Esophagus muscularis mucosa (tissue), 4 donors: ENCODE measurements at regions not wholly inside any gene's neighbourhood (a gene's known extent, or its start where the extent isn't known, plus 50 kb on each side); places are given as distances from the start of the nearest gene placed in this dataset.

Experiments used
- EP300 ChIP-seq: sonication (generic); formaldehyde crosslinking; IDR thresholded peaks from one replicate; pipeline ENCODE4 v1.6.1; 2017; ENCODE audit warnings: antibody characterized with exemption
- POLR2A ChIP-seq: fragments of 450-650 bp; IDR thresholded peaks from one replicate; pipeline ENCODE4 v1.6.1; 2017; ENCODE audit warnings: antibody characterized with exemption, moderate library complexity, mild to moderate bottlenecking, low read depth
- TF ChIP-seq, protein P1 (sequence below), 3 experiments: fragments of 200-600 bp in 2 of 3; fragments of 450-650 bp in 1 of 3; sonication (generic) in 2 of 3; IDR thresholded peaks; one replicate each; pipeline ENCODE4 v1.5.1; 2017 to 2019; ENCODE audit warnings: antibody characterized with exemption in 3 of 3, mild to moderate bottlenecking in 2 of 3, moderate library complexity in 1 of 3

DNA sequence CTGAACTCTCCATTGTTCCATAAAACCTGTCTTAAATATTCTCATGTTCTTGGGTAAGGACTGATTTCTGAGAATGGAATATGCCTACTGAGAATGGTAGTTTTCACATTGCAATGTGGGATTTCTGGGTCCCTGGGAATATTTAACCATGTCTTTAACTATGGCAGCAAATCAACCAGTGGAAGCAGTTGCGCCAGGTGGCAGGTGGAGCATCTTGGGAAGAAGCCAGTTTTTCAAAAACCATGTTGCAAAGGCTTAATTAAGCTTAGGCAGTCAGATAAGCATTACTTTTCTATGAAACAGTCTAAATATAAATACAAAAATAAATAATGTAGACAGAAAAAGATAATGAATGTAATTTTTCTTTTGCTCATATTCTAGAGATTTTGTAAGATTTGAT lies 448.1 kb downstream of the ADAMTS20 start:
- TF ChIP-seq POLR2A (no peak), EP300 (no peak)
- TF ChIP-seq, protein P1, sequence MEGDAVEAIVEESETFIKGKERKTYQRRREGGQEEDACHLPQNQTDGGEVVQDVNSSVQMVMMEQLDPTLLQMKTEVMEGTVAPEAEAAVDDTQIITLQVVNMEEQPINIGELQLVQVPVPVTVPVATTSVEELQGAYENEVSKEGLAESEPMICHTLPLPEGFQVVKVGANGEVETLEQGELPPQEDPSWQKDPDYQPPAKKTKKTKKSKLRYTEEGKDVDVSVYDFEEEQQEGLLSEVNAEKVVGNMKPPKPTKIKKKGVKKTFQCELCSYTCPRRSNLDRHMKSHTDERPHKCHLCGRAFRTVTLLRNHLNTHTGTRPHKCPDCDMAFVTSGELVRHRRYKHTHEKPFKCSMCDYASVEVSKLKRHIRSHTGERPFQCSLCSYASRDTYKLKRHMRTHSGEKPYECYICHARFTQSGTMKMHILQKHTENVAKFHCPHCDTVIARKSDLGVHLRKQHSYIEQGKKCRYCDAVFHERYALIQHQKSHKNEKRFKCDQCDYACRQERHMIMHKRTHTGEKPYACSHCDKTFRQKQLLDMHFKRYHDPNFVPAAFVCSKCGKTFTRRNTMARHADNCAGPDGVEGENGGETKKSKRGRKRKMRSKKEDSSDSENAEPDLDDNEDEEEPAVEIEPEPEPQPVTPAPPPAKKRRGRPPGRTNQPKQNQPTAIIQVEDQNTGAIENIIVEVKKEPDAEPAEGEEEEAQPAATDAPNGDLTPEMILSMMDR (IDR thresholded peaks at IDR 0.05), result no peak
